Fibroblast of skin of back (primary cell): ENCODE measurements at regions not wholly inside any gene's neighbourhood (a gene's known extent, or its start where the extent isn't known, plus 50 kb on each side); places are given as distances from the start of the nearest gene placed in this dataset.
A peak's percentile ranks its signal among the peaks of the same experiment; 100 is the strongest.

ENCODE experiments used
- DNase-seq: peaks from one replicate; pipeline ENCODE4 v3.0.0-alpha.2; 2013

GRCh38 chr2:139819273-139819796, 1039.1 kb upstream of the NXPH2 start:
- no peak for DNase-seq

GRCh38 chr2:139814458-139814857, 1034.3 kb upstream of the NXPH2 start:
- no peak for DNase-seq

- no peak for DNase-seq
Measured at GRCh38 chr2:139813340-139813739, 1033.2 kb upstream of the NXPH2 start.

GRCh38 chr2:139805441-139805840, 1025.3 kb upstream of the NXPH2 start:
- no peak for DNase-seq

- no peak for DNase-seq
Measured at GRCh38 chr2:139798391-139798790, 1018.2 kb upstream of the NXPH2 start.

GRCh38 chr2:139790807-139791752, 1010.9 kb upstream of the NXPH2 start:
- peak; percentile 48 for DNase-seq

- no peak for DNase-seq
Measured at GRCh38 chr2:139790136-139790535, 1009.9 kb upstream of the NXPH2 start.

GRCh38 chr2:139778732-139779131, 998.5 kb upstream of the NXPH2 start:
- no peak for DNase-seq

GRCh38 chr2:139773720-139774277, 993.6 kb upstream of the NXPH2 start:
- no peak for DNase-seq

GRCh38 chr2:139769633-139770032, 989.4 kb upstream of the NXPH2 start:
- no peak for DNase-seq

- no peak for DNase-seq
Measured at GRCh38 chr2:139763705-139764104, 983.5 kb upstream of the NXPH2 start.

- no peak for DNase-seq
Measured at GRCh38 chr2:139759000-139759505, 978.9 kb upstream of the NXPH2 start.

- DNase-seq = no peak
Measured at GRCh38 chr2:139746901-139747300, 966.7 kb upstream of the NXPH2 start.

GRCh38 chr2:139744273-139744672, 964.1 kb upstream of the NXPH2 start:
- no peak for DNase-seq

GRCh38 chr2:139742216-139743172, 962.3 kb upstream of the NXPH2 start:
- DNase-seq = no peak

GRCh38 chr2:139737659-139738058, 957.5 kb upstream of the NXPH2 start:
- DNase-seq = no peak

GRCh38 chr2:139730197-139730596, 950.0 kb upstream of the NXPH2 start:
- DNase-seq = no peak

GRCh38 chr2:139721411-139721995, 941.3 kb upstream of the NXPH2 start:
- no peak for DNase-seq

GRCh38 chr2:139720056-139720455, 939.9 kb upstream of the NXPH2 start:
- DNase-seq = no peak

- no peak for DNase-seq
Measured at GRCh38 chr2:139704606-139705005, 924.4 kb upstream of the NXPH2 start.

- DNase-seq = no peak
Measured at GRCh38 chr2:139694327-139694726, 914.1 kb upstream of the NXPH2 start.

- no peak for DNase-seq
Measured at GRCh38 chr2:139686205-139686604, 906.0 kb upstream of the NXPH2 start.
